IPS-15b (cell line): ENCODE measurements at regions not wholly inside any gene's neighbourhood (a gene's known extent, or its start where the extent isn't known, plus 50 kb on each side); places are given as distances from the start of the nearest gene placed in this dataset.

Source experiments
- H3K27me3 ChIP-seq: one replicate; pipeline ENCODE4 v1.6.1; 2013; ENCODE audit warnings: low read length; ENCODE audit not compliant: control insufficient read depth, insufficient read depth
- H3K36me3 ChIP-seq: one replicate; pipeline ENCODE4 v1.6.1; 2013; ENCODE audit warnings: low read length; ENCODE audit not compliant: control insufficient read depth, insufficient read depth
- H3K4me1 ChIP-seq: one replicate; pipeline ENCODE4 v1.6.1; 2013; ENCODE audit warnings: mild to moderate bottlenecking, low read length; ENCODE audit not compliant: control insufficient read depth, insufficient read depth
- H3K4me3 ChIP-seq: one replicate; pipeline ENCODE4 v1.5.1; 2013; ENCODE audit warnings: low read depth, low read length
- H3K9ac ChIP-seq: one replicate; pipeline ENCODE4 v1.6.1; 2013; ENCODE audit warnings: low read depth, mild to moderate bottlenecking, low read length
- H3K9me3 ChIP-seq: one replicate; pipeline ENCODE4 v1.6.1; 2013; ENCODE audit warnings: mild to moderate bottlenecking, low read length; ENCODE audit not compliant: control insufficient read depth, insufficient read depth

- Histone ChIP-seq H3K4me1 (no peaks in the 10 kb centered on the region), H3K4me3 (no peak overlapping the region), H3K9me3 (no peaks in the 10 kb centered on the region), H3K36me3 (no peaks in the 10 kb centered on the region), H3K9ac (no peak overlapping the region), H3K27me3 (no peaks in the 10 kb centered on the region)
Observed at GRCh38 chr1:221888218-221888617, 146.3 kb upstream of the DUSP10 start.

- H3K9me3 ChIP-seq = no peaks in the 10 kb centered on the region
- no peak overlapping the region for H3K9ac ChIP-seq
- H3K27me3 ChIP-seq = no peaks in the 10 kb centered on the region
- H3K4me3 ChIP-seq = no peak overlapping the region
- no peaks in the 10 kb centered on the region for H3K36me3 ChIP-seq
- no peaks in the 10 kb centered on the region for H3K4me1 ChIP-seq
Observed at GRCh38 chr1:221887758-221888157, 145.9 kb upstream of the DUSP10 start.

GRCh38 chr1:221887415-221887746, 145.5 kb upstream of the DUSP10 start:
- no peak overlapping the region for H3K9ac ChIP-seq
- no peaks in the 10 kb centered on the region for H3K9me3 ChIP-seq
- H3K27me3 ChIP-seq = no peaks in the 10 kb centered on the region
- H3K36me3 ChIP-seq = no peaks in the 10 kb centered on the region
- H3K4me1 ChIP-seq = no peaks in the 10 kb centered on the region
- no peak overlapping the region for H3K4me3 ChIP-seq

GRCh38 chr1:221886743-221887414, 145.0 kb upstream of the DUSP10 start:
- Histone ChIP-seq H3K9me3 (no peaks in the 10 kb centered on the region), H3K36me3 (no peaks in the 10 kb centered on the region), H3K27me3 (no peaks in the 10 kb centered on the region), H3K4me3 (no peak overlapping the region), H3K9ac (no peak overlapping the region), H3K4me1 (no peaks in the 10 kb centered on the region)

GRCh38 chr1:221886311-221886710, 144.4 kb upstream of the DUSP10 start:
- H3K4me1 ChIP-seq = no peaks in the 10 kb centered on the region
- H3K9me3 ChIP-seq = no peaks in the 10 kb centered on the region
- no peaks in the 10 kb centered on the region for H3K36me3 ChIP-seq
- no peak overlapping the region for H3K9ac ChIP-seq
- no peak overlapping the region for H3K4me3 ChIP-seq
- no peaks in the 10 kb centered on the region for H3K27me3 ChIP-seq

- Histone ChIP-seq H3K4me3 (no peak overlapping the region), H3K9me3 (no peaks in the 10 kb centered on the region), H3K36me3 (no peaks in the 10 kb centered on the region), H3K9ac (no peak overlapping the region), H3K27me3 (no peaks in the 10 kb centered on the region), H3K4me1 (no peaks in the 10 kb centered on the region)
Observed at GRCh38 chr1:221884821-221885220, 142.9 kb upstream of the DUSP10 start.

- H3K36me3 ChIP-seq = no peaks in the 10 kb centered on the region
Observed at GRCh38 chr1:221881805-221882581, 140.1 kb upstream of the DUSP10 start.

GRCh38 chr1:221880182-221880581, 138.3 kb upstream of the DUSP10 start:
- Histone ChIP-seq H3K4me1 (no peaks in the 10 kb centered on the region), H3K9me3 (no peaks in the 10 kb centered on the region), H3K27me3 (no peaks in the 10 kb centered on the region), H3K9ac (no peak overlapping the region), H3K4me3 (no peak overlapping the region), H3K36me3 (no peaks in the 10 kb centered on the region)

More at GRCh38 chr1:221881805-221882581, 140.1 kb upstream of the DUSP10 start:
- Histone ChIP-seq H3K4me3 (no peak overlapping the region), H3K9me3 (no peaks in the 10 kb centered on the region), H3K27me3 (no peaks in the 10 kb centered on the region), H3K4me1 (no peaks in the 10 kb centered on the region), H3K9ac (no peak overlapping the region)

- H3K4me1 ChIP-seq = no peaks in the 10 kb centered on the region
- no peaks in the 10 kb centered on the region for H3K9me3 ChIP-seq
- no peaks in the 10 kb centered on the region for H3K27me3 ChIP-seq
- H3K4me3 ChIP-seq = no peak overlapping the region
- no peaks in the 10 kb centered on the region for H3K36me3 ChIP-seq
- no peak overlapping the region for H3K9ac ChIP-seq
Observed at GRCh38 chr1:221878134-221878533, 136.2 kb upstream of the DUSP10 start.

- Histone ChIP-seq H3K4me3 (no peak overlapping the region), H3K36me3 (no peaks in the 10 kb centered on the region), H3K9me3 (no peaks in the 10 kb centered on the region), H3K9ac (no peak overlapping the region), H3K27me3 (no peaks in the 10 kb centered on the region), H3K4me1 (no peaks in the 10 kb centered on the region)
Observed at GRCh38 chr1:221877311-221877710, 135.4 kb upstream of the DUSP10 start.

- Histone ChIP-seq H3K4me3 (no peak overlapping the region), H3K27me3 (no peaks in the 10 kb centered on the region), H3K36me3 (no peaks in the 10 kb centered on the region), H3K4me1 (no peaks in the 10 kb centered on the region), H3K9ac (no peak overlapping the region), H3K9me3 (no peaks in the 10 kb centered on the region)
Observed at GRCh38 chr1:221875004-221875330, 133.1 kb upstream of the DUSP10 start.

GRCh38 chr1:221874285-221875003, 132.6 kb upstream of the DUSP10 start:
- no peak overlapping the region for H3K9ac ChIP-seq
- H3K9me3 ChIP-seq = no peaks in the 10 kb centered on the region
- H3K36me3 ChIP-seq = no peaks in the 10 kb centered on the region
- H3K27me3 ChIP-seq = no peaks in the 10 kb centered on the region
- no peaks in the 10 kb centered on the region for H3K4me1 ChIP-seq
- no peak overlapping the region for H3K4me3 ChIP-seq
